ENCODE measurements at regions not wholly inside any gene's neighbourhood (a gene's known extent, or its start where the extent isn't known, plus 50 kb on each side); places are given as distances from the start of the nearest gene placed in this dataset.

DNA sequence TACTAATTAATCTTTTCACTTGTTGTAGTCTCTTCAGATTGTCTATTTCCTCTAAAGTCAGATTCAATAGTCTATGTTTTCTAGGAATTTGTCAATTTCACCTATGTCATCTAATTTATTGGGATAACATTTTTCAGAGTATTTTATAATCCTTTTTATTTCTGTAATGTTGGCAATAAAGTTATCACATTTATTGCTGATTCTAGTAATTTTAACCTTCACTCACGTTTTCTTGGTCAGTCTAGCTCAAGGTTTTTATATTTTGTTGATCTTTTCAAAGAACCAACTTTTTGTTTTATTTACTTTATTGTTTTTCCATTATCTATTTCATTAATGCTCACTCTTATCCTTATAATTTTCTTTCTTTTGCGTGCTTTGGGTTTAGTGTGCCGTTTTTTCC, 97.9 kb upstream of the GNG12 start:
- no peak overlapping the region for H3K4me3 ChIP-seq (ENCODE audit: low read depth, low read length)
- DNase-seq (ENCODE audit: low read depth) = no peak
- TF ChIP-seq, protein P1, sequence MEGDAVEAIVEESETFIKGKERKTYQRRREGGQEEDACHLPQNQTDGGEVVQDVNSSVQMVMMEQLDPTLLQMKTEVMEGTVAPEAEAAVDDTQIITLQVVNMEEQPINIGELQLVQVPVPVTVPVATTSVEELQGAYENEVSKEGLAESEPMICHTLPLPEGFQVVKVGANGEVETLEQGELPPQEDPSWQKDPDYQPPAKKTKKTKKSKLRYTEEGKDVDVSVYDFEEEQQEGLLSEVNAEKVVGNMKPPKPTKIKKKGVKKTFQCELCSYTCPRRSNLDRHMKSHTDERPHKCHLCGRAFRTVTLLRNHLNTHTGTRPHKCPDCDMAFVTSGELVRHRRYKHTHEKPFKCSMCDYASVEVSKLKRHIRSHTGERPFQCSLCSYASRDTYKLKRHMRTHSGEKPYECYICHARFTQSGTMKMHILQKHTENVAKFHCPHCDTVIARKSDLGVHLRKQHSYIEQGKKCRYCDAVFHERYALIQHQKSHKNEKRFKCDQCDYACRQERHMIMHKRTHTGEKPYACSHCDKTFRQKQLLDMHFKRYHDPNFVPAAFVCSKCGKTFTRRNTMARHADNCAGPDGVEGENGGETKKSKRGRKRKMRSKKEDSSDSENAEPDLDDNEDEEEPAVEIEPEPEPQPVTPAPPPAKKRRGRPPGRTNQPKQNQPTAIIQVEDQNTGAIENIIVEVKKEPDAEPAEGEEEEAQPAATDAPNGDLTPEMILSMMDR (IDR thresholded peaks at IDR 0.05; ENCODE audit: insufficient read depth, low read depth, low read length, missing control alignments) = no peak

DNA sequence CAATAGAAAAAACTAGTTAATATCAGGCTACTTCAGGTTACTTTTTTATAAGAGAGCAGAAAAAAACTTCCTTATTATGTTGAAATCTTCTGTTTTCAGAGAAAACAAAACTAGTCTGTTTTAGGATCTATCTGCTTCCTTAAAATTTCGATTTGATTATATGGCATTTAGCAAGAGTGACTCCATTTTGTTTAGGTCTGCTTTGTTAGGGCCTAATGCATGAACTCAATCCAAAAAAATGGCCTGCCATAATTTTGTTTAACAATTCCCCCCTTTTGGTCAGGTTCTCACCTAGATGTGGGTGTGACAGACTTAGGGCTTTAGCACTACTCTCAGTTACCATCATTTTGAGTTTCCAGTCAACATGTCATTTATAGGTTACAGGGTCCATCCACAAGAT, 89.8 kb upstream of the GNG12 start:
- no peak for DNase-seq (ENCODE audit: low read depth)
- TF ChIP-seq, protein P1 (IDR thresholded peaks at IDR 0.05; ENCODE audit: insufficient read depth, low read depth, low read length, missing control alignments) = no peak
- no peak overlapping the region for H3K4me3 ChIP-seq (ENCODE audit: low read depth, low read length)

DNA sequence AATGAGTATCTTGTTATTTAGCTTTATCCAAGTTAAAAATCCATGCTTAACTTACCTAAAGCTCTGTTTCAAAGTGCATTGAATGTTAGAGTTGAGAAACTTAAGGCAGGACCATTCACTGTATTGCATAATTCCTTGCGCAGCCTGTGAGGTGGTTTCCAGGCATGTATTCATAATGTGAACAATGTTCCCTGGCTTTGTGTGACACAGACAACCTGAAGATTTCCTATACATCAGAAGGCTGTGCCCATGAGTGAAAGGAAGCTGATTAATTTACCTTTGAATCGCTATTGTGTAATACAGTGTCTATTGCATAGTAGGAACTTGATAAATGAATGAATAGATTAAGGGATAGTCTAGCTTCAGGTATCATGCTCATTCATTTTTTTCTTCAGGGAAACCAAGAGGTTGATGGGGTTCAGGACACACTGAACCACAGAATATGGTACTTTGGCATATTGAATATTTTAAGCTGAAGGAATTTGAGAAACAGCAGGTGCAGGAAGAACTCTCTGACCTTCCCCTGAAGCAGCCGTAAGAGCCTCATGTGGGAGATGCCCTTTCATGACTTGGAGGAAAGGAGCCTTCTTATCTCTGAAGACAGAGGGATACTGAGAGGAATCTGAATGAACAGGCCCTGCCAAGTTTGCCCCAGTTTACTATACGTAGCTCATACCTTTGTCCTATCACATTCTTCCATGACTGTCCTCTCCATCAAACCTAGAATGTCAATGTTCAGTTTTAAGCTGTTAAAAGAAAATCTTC, 88.6 kb upstream of the GNG12 start:
- DNase-seq (ENCODE audit: low read depth) = no peak
- TF ChIP-seq, protein P1 (IDR thresholded peaks at IDR 0.05; ENCODE audit: insufficient read depth, low read depth, low read length, missing control alignments) = no peak
- H3K4me3 ChIP-seq (ENCODE audit: low read depth, low read length) = no peak overlapping the region

DNA sequence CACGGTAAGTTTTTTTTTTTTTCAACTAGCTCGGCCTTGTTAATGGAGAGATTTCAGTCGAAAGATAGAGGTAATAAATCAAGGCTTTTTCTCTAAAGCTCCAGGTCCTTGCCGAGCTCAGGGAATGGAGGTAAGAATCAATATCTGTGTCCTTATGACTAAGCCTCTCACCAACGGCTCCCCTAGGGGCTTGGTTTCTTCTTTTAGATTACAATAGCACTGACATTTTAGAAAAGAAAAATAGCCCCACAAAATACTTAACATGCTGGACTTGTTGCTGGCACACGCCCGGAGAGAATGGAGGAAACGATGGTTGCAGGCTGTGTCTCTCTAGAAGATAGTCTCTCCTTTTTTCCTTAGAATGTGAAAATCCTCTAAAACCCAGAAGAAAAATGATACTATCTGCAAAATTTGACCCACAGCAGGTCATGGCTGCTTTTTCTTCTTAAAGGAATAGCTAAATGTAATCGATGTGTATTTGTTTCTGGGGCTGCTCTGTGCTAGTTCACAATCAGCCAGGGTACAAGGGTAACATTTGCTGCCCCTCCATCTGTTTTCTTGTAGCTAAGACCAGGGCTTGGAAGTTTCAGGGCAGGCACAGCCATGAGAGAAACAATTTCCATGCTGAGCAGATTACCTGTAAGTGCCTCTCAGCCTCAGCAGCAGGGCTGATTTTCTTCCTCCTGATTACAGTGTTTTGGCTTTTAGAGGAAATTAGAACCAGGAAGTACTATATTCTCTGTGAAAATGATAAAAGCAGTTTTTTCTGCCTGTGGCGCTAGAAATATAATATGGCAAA, 86.2 kb upstream of the GNG12 start:
- no peak overlapping the region for H3K4me3 ChIP-seq (ENCODE audit: low read depth, low read length)
- TF ChIP-seq, protein P1 (IDR thresholded peaks at IDR 0.05; ENCODE audit: insufficient read depth, low read depth, low read length, missing control alignments) = no peak
- DNase-seq (ENCODE audit: low read depth) = no peak

DNA sequence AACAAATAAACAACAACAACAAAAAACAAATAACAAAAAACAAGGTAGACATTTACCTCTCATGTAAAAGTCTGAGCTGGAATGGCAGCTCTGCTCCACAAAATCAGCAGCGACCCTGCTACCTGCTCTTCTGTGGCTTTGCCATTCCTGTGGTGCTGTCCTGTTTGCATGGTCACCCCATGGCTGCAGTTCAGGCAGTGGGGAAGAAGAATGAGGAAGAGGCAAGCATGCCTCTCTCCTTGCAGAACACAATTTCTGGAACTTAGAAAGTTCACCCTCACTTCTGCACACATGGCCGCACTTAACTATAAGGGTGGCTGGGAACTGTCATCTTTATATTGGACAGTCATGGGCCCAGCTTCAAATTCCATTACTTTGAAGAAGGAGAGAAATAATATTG, 84.8 kb upstream of the GNG12 start:
- TF ChIP-seq, protein P1 (IDR thresholded peaks at IDR 0.05; ENCODE audit: insufficient read depth, low read depth, low read length, missing control alignments) = no peak
- H3K4me3 ChIP-seq (ENCODE audit: low read depth, low read length) = no peak overlapping the region

DNA sequence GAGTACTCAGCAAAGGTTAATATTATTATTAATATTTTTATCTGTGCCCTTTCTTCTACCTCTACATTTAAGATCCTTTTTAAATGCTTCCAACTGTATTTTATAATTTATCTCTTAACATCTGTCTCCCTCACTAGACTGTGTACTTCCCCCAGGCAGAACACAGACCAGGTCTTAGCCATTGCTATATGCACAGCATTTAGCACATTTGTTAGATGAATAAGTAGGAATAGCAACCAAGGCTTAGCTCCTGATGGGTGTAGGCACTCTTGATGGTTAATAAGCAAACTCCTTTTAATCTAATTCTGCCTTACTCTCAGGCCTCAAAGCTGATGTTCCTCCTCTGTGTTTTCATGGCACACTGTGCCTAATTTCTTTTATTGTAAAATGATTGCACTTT, 83.7 kb upstream of the GNG12 start:
- TF ChIP-seq, protein P1 (IDR thresholded peaks at IDR 0.05; ENCODE audit: insufficient read depth, low read depth, low read length, missing control alignments) = no peak
- no peak for DNase-seq (ENCODE audit: low read depth)
- no peak overlapping the region for H3K4me3 ChIP-seq (ENCODE audit: low read depth, low read length)

More for the DNA sequence above, 84.8 kb upstream of the GNG12 start:
- DNase-seq (ENCODE audit: low read depth) = no peak

Data from GM12865 (cell line).